Activated B cell treated with CpG ODN at 0.5 μM for 24 hours (primary cell): ENCODE measurements at regions not wholly inside any gene's neighbourhood (a gene's known extent, or its start where the extent isn't known, plus 50 kb on each side); places are given as distances from the start of the nearest gene placed in this dataset.

Experiments used
- ATAC-seq: fragments of 200-7000 bp; cut with Tn5 transposase; one replicate; pipeline ENCODE4 v1.10.0; 2021; ENCODE audit warnings: low read depth, mild to moderate bottlenecking, moderate library complexity
- CTCF ChIA-PET: fragments of 350-600 bp; sonication (Branson Sonifier 250); formaldehyde crosslinking; loops from one replicate; lab custom pipeline; 2021; ENCODE audit warnings: antibody characterized with exemption; lab: Charles Lee
- POLR2A ChIA-PET: fragments of 350-600 bp; sonication (Branson Sonifier 250); formaldehyde crosslinking; loops from one replicate; lab custom pipeline; 2021; ENCODE audit warnings: antibody characterized with exemption; lab: Charles Lee
- DNase-seq: peaks from one replicate; pipeline ENCODE4 v3.0.0; 2022
- H3K27ac Mint-ChIP-seq: one replicate; pipeline ENCODE4 v1.8.0; 2020; ENCODE audit warnings: mixed read lengths
- H3K27me3 Mint-ChIP-seq: one replicate; pipeline ENCODE4 v1.8.0; 2021; ENCODE audit warnings: mixed read lengths
- H3K36me3 Mint-ChIP-seq: one replicate; pipeline ENCODE4 v1.8.0; 2021; ENCODE audit warnings: low read depth, mixed read lengths
- H3K4me1 Mint-ChIP-seq: one replicate; pipeline ENCODE4 v1.8.0; 2021; ENCODE audit warnings: mixed read lengths
- H3K4me3 Mint-ChIP-seq: one replicate; pipeline ENCODE4 v1.8.0; 2020; ENCODE audit warnings: mild to moderate bottlenecking, mixed read lengths
- H3K9me3 Mint-ChIP-seq: one replicate; pipeline ENCODE4 v1.8.0; 2020; ENCODE audit warnings: mixed read lengths
- intact Hi-C: fragments of 100-400 bp; cut with micrococcal nuclease; formaldehyde crosslinking; loops from one replicate; pipeline ENCODE4 v1.15.1; 2024
- TF ChIP-seq, protein P1 (sequence below): fragments of 200-600 bp; IDR thresholded peaks from one replicate; pipeline ENCODE4 v1.8.0; 2022; ENCODE audit warnings: antibody characterized with exemption, mild to moderate bottlenecking

DNA sequence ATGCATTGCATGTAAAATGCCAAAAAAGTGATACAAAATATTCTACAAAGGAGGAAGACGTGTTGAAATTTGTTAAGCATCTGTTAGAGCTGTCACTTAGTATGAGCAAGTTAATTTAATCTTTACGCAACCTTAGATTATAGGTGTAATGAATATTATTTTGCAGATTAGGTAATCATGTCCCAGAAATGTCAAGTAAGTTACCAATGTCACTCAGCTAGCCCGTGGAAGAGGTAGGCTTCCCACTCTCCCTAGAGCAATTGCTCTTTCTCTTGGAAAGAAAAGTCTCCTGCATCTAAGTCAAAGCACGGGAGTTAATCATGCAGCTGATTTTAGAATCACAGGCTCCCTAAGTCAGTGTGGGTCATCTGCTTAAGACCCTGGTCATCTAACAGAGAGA, 830.4 kb upstream of the IGFBP3 start:
- Mint-ChIP-seq H3K36me3 (no peaks in the 10 kb centered on the region), H3K9me3 (no peaks in the 10 kb centered on the region), H3K27ac (no peak overlapping the region), H3K4me1 (no peaks in the 10 kb centered on the region), H3K4me3 (no peak overlapping the region), H3K27me3 (no peaks in the 10 kb centered on the region)
- ATAC-seq (no peak), DNase-seq (no peak)
- POLR2A ChIA-PET: no interaction called here
- TF ChIP-seq, protein P1, sequence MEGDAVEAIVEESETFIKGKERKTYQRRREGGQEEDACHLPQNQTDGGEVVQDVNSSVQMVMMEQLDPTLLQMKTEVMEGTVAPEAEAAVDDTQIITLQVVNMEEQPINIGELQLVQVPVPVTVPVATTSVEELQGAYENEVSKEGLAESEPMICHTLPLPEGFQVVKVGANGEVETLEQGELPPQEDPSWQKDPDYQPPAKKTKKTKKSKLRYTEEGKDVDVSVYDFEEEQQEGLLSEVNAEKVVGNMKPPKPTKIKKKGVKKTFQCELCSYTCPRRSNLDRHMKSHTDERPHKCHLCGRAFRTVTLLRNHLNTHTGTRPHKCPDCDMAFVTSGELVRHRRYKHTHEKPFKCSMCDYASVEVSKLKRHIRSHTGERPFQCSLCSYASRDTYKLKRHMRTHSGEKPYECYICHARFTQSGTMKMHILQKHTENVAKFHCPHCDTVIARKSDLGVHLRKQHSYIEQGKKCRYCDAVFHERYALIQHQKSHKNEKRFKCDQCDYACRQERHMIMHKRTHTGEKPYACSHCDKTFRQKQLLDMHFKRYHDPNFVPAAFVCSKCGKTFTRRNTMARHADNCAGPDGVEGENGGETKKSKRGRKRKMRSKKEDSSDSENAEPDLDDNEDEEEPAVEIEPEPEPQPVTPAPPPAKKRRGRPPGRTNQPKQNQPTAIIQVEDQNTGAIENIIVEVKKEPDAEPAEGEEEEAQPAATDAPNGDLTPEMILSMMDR: no peak
- CTCF ChIA-PET: no interaction called here
- intact Hi-C loops: no loop called here

DNA sequence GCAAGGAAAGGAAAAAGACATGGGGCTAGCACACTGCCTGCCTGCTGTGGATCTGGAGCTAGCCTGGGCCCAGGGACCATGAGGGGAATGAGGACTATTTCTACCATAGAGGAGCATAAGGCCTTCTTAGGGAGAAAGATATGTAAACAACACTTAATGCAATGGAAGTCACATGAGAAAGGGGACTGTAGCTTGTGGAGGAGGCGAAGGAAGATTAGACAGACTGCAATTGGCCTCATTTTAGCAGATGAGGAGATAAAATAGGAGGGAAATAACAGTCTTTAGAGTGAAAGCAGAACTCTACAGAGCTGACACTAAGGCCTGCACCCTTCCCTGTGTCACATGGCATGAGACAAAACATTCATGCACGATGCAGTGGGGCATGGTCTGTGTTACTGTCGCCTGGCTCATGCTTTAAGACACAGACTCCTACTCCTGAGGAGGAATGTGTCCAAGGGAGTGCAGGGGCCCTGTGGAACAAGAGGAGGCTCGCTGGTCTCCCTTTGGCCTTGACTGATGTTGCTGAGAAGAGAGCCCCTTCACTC, 829.3 kb upstream of the IGFBP3 start:
- DNase-seq (no peak), ATAC-seq (no peak)
- Mint-ChIP-seq H3K36me3 (no peaks in the 10 kb centered on the region), H3K9me3 (no peaks in the 10 kb centered on the region), H3K27me3 (no peaks in the 10 kb centered on the region), H3K27ac (no peak overlapping the region), H3K4me3 (no peak overlapping the region), H3K4me1 (no peaks in the 10 kb centered on the region)
- intact Hi-C loops: no loop called here
- ChIA-PET POLR2A (no interaction called here), CTCF (no interaction called here)
- TF ChIP-seq, protein P1: no peak

DNA sequence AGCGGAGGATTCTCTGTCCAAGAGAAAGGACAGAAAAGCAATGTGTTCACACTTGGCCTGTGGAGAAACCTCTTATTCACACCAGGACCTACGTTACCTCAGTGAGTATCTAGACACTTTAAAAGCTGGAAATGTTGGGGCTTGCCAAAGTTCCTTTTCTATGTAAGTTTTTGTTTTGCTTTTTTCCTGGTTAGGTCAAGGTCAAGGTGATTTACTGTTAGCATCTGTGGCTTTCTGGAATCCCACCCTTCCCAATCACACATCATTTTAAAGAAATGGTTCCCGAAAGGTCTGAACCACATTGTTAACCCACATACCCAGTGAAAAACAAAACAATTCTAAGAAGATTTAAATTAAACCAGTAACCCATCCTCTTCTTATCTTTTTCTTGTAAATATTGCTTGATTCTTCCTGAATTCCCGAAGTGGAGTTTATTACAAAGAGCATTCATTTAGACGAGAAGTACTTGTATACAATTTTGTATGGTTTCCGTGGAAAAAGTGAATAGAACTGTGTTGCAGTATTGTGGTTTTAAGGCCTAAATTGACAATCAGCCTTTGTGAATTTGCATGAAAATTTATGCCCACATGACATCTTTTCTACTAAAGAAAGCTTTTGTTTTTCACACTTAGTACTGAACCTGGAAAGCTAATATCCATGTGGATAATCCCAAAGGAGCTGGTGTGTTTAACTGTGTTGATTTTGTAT, 827.0 kb upstream of the IGFBP3 start:
- Mint-ChIP-seq H3K27me3 (no peaks in the 10 kb centered on the region), H3K36me3 (no peaks in the 10 kb centered on the region), H3K27ac (no peak overlapping the region), H3K9me3 (no peaks in the 10 kb centered on the region), H3K4me1 (no peaks in the 10 kb centered on the region), H3K4me3 (no peak overlapping the region)
- TF ChIP-seq, protein P1: no peak
- intact Hi-C loops: no loop called here
- DNase-seq (no peak), ATAC-seq (no peak)
- POLR2A ChIA-PET: no interaction called here
- CTCF ChIA-PET: no interaction called here

DNA sequence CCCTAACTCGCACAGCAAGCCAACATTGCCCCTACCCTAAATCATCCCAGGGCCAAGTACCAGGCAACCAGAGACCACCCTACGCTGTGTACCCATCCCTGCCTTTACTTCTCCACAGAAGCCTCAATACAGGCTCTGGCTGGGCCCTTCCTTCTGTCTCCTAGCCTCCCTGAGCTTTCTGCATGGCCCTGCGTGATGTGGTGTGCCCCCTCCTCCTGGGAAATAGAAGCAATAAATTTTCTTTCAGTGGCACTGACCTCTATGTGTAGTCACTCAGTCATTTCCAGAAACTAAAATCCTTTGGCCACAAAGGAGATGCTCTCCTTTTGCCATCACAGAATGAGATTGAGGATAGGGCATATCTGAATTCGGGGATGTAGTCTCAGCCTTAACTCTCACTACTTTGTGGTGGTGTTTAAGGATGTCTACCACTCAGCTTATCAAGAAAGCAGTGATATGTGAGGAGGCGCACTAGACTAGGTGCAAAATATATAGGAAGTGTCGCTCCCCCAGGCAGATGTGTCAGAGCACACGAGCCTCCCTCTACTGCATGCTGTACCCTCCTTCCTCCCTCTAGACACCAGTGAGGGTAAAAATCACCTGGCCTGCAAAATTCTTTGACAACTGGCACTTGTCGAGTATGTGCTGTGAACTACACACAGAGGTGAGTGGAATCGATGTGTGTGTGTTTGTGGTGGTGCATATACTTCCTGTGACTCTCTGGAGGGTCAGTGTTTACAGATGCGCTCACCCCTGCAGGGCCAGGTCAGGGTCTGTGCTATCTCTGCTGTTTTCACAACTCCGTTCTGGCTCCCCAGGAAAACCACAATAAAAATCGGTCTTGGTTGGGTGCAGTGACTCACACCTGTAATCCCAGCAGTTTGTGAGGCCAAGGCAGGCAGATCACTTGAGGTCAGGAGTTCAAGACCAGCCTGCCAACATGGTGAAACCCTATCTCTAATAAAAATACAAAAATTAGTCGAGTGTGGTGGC, 825.9 kb upstream of the IGFBP3 start:
- Mint-ChIP-seq H3K27ac (no peak overlapping the region), H3K4me3 (no peak overlapping the region), H3K9me3 (no peaks in the 10 kb centered on the region), H3K27me3 (no peaks in the 10 kb centered on the region), H3K36me3 (no peaks in the 10 kb centered on the region), H3K4me1 (no peaks in the 10 kb centered on the region)
- no peak for DNase-seq
- CTCF ChIA-PET: no interaction called here
- intact Hi-C loops: no loop called here
- TF ChIP-seq, protein P1: no peak
- POLR2A ChIA-PET: no interaction called here
- no peak for ATAC-seq

DNA sequence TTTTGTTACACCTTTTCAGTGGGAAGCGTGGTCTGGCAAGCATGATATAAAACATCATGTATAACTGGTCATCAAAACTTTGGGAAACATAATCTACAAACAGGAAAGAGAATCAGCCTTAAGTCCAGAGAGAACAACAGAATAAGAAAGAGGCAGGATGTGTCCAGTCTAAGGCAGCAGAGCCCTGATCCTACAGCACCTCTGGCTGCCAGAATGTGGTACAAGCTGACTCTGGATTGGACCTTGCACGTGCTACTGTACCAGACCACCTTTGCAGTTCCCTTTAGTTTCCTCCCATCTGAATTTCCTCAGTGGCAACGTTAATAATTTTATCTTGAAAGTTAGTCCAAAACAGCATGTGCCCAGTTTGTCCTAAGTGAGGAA, 824.6 kb upstream of the IGFBP3 start:
- CTCF ChIA-PET: no interaction called here
- ATAC-seq: no peak
- H3K36me3 Mint-ChIP-seq: no peaks in the 10 kb centered on the region

More for the DNA sequence above, 824.6 kb upstream of the IGFBP3 start:
- no peak for DNase-seq
- Mint-ChIP-seq H3K4me3 (no peak overlapping the region), H3K27me3 (no peaks in the 10 kb centered on the region), H3K27ac (no peak overlapping the region), H3K4me1 (no peaks in the 10 kb centered on the region), H3K9me3 (no peaks in the 10 kb centered on the region)
- TF ChIP-seq, protein P1: no peak
- intact Hi-C loops: no loop called here
- POLR2A ChIA-PET: no interaction called here
